K562 (cell line): ENCODE measurements at regions not wholly inside any gene's neighbourhood (a gene's known extent, or its start where the extent isn't known, plus 50 kb on each side); places are given as distances from the start of the nearest gene placed in this dataset.

Experiments
- ATAC-seq: fragments of 200-7000 bp; cut with Tn5 transposase; 3 replicates; pipeline ENCODE4 v1.9.1; 2020; ENCODE audit warnings: moderate library complexity
- BruUV-seq: library from RNA; stranded (reverse); fragments of 400-500 nt; replicated peaks from 2 replicates; lab custom pipeline; 2021; lab: Mats Ljungman, UMichigan
- CTCF ChIA-PET: fragments of 300-600 bp; formaldehyde crosslinking; extraction: SDS; loops from one replicate; lab custom pipeline; 2021; ENCODE audit warnings: low intra/inter-chr PET ratio; lab: Yijun Ruan, JAX
- POLR2A ChIA-PET: fragments of 300-600, 350-650 bp; sonication (Branson Sonifier 250); formaldehyde crosslinking; extraction: SDS; loops from one replicate; lab custom pipeline; 2021; ENCODE audit warnings: antibody characterized with exemption, inconsistent platforms; lab: Yijun Ruan, JAX
- DNase-seq, 4 experiments: peaks; one replicate each; pipeline versions ENCODE4 v3.0.0 to v3.0.0-alpha.2; 2011 to 2018; ENCODE audit warnings: low spot score in 3 of 4, mixed read lengths in 3 of 4; ENCODE audit errors: extremely low read depth in 1 of 4
- FAIRE-seq: peaks from 2 replicates; lab custom pipeline; 2011; peaks lifted over from hg19 to GRCh38; lab: Jason Lieb, UNC
- H2AFZ ChIP-seq: 2 replicates; pipeline ENCODE4 v1.6.0; 2011; ENCODE audit warnings: low read depth, low read length, control low read depth, inconsistent platforms
- H3K27ac ChIP-seq: fragments of 200-600 bp; 3 replicates; pipeline ENCODE4 v1.8.0; 2011; ENCODE audit warnings: low read depth, mild to moderate bottlenecking, control low read depth, inconsistent platforms, low read length, moderate library complexity, mixed read lengths; ENCODE audit errors: extremely low read depth
- H3K27me3 ChIP-seq, 2 experiments: fragments of 300-600 bp in 1 of 2; 2 replicates in 1 of 2; 3 replicates in 1 of 2; pipeline versions ENCODE4 v1.6.0 to v1.8.0; 2011; ENCODE audit warnings: inconsistent platforms in 2 of 2, low read length in 2 of 2, mild to moderate bottlenecking in 1 of 2, mixed read lengths in 1 of 2, moderate library complexity in 1 of 2; ENCODE audit not compliant: control insufficient read depth in 2 of 2, insufficient read depth in 2 of 2
- H3K36me3 ChIP-seq: fragments of 300-600 bp; 3 replicates; pipeline ENCODE4 v1.8.0; 2011; ENCODE audit warnings: mild to moderate bottlenecking, low read length, inconsistent platforms; ENCODE audit not compliant: control insufficient read depth, insufficient read depth
- H3K4me1 ChIP-seq, 2 experiments: fragments of 200-600 bp in 1 of 2; replicated peaks in 1 of 2; 2 replicates in 1 of 2; 3 replicates in 1 of 2; pipeline versions ENCODE4 v1.5.1 to v1.8.0; 2011; ENCODE audit warnings: inconsistent platforms in 2 of 2, low read length in 2 of 2, mild to moderate bottlenecking in 1 of 2, mixed read lengths in 1 of 2, moderate library complexity in 1 of 2; ENCODE audit not compliant: control insufficient read depth in 2 of 2, insufficient read depth in 2 of 2
- H3K4me2 ChIP-seq: 2 replicates; pipeline ENCODE4 v1.6.1; 2011; ENCODE audit warnings: low read length, control low read depth, inconsistent platforms, mixed read lengths; ENCODE audit not compliant: insufficient read depth
- H3K4me3 ChIP-seq: fragments of 200-600 bp; sonication (generic), shearing (Covaris generic); 2 replicates; pipeline ENCODE4 v1.5.1; 2016; ENCODE audit warnings: control low read depth, inconsistent platforms
- H3K79me2 ChIP-seq: fragments of 200-600 bp; 3 replicates; pipeline ENCODE4 v1.8.0; 2011; ENCODE audit warnings: low read length, inconsistent platforms; ENCODE audit not compliant: control insufficient read depth, insufficient read depth
- H3K9ac ChIP-seq, 2 experiments: 2 replicates each; pipeline versions ENCODE4 v1.6.0 to v1.6.1; 2011; ENCODE audit warnings: low read depth in 2 of 2, low read length in 2 of 2, control low read depth in 1 of 2, inconsistent platforms in 1 of 2, mild to moderate bottlenecking in 1 of 2, mixed read lengths in 1 of 2; ENCODE audit not compliant: insufficient read depth in 1 of 2
- H3K9me1 ChIP-seq: one replicate; pipeline ENCODE4 v1.6.0; 2011; ENCODE audit warnings: inconsistent platforms, mild to moderate bottlenecking, low read length, moderate library complexity; ENCODE audit not compliant: control insufficient read depth, insufficient read depth
- H3K9me3 ChIP-seq: replicated peaks from 2 replicates; pipeline ENCODE4 v1.5.1; 2011; ENCODE audit warnings: low read depth, low read length, inconsistent platforms; ENCODE audit not compliant: control insufficient read depth, insufficient read depth
- H4K20me1 ChIP-seq: replicated peaks from 2 replicates; pipeline ENCODE4 v1.6.1; 2011; ENCODE audit warnings: low read length, inconsistent platforms, mixed read lengths; ENCODE audit not compliant: control insufficient read depth, insufficient read depth
- CHD2 ChIP-seq: IDR thresholded peaks from 2 replicates; pipeline ENCODE4 v1.6.1; 2011; ENCODE audit warnings: low read depth, low read length
- STAT5B ChIP-seq: fragments of 250-450 bp; sonication (Bioruptor Pico); IDR thresholded peaks from 2 replicates; pipeline ENCODE4 v1.8.0; 2021; ENCODE audit warnings: mild to moderate bottlenecking, inconsistent platforms
- WGBS: fragments of 100-300 bp; shearing (Covaris generic); methylation state at CpG from one replicate; pipeline ENCODE4 v1.1.6; 2016; ENCODE audit warnings: low coverage, mixed read lengths; ENCODE audit not compliant: insufficient coverage; ENCODE audit errors: missing lambda C conversion rate; 5-methylcytosine and 5-hydroxymethylcytosine counted together
- in situ Hi-C: fragments of 300-500 bp; cut with MboI; formaldehyde crosslinking; loops from 4 replicates; pipeline ENCODE4 v1.15.0; 2018; ENCODE audit warnings: inconsistent platforms, mixed read lengths
- intact Hi-C: fragments of 100-400 bp; cut with micrococcal nuclease; formaldehyde crosslinking; loops from 2 replicates; pipeline ENCODE4 v1.14.2; 2022
- TF ChIP-seq, protein P1 (sequence below), 2 experiments: fragments of 150-350 bp in 1 of 2; IDR thresholded peaks; 2 replicates each; pipeline ENCODE4 v1.6.1; 2012 to 2016; ENCODE audit warnings: low read depth in 2 of 2, low read length in 2 of 2, mild to moderate bottlenecking in 1 of 2, moderate library complexity in 1 of 2
- TF ChIP-seq, protein P2 (sequence below): sonication (generic); IDR thresholded peaks from 2 replicates; pipeline ENCODE4 v1.6.1; 2016
- TF ChIP-seq, protein P3 (sequence below): fragments of 150-350 bp; IDR thresholded peaks from 2 replicates; pipeline ENCODE4 v1.6.1; 2014; ENCODE audit warnings: low read depth, mild to moderate bottlenecking, low read length, borderline replicate concordance

DNA sequence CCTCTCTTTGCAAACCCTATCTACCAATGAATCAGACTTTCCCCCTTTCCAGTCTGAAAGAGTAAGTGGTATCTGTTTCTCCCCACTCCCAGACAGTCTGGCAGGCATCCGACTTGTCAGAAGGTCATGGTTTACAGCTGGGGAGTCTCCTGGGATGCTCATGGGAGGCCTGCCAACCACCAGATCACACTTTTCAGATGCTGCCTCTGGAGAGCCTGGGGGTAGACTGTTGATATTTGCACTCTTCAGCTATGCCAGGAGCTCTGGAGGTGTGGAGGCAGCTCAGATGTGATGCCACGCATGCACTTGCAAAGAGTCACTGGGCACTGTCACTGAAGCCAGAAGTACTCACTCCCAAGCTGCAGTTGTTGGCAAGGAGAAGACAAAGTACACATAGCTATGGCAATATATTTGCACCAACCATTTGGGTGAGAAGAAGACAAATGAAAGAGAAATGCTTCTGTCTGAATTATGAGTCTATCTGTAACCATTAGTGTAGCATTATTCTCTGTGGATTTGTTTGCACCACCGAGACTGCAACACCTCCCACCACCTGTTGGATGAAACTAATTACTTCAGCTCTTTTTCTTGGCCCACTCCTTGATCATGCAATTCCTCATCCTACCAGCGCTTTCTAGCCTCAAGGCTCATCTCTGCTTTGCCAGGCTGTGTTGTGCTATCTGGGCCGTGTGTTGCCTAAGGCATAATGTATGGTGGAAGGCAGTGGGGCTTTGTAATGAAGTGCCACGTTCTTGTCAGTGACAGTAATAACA is 133.0 kb upstream of the SPAG17 start:
- Histone ChIP-seq H3K36me3 (no peaks in the 10 kb centered on the region), H4K20me1 (no peaks in the 10 kb centered on the region), H3K9me1 (no peaks in the 10 kb centered on the region), H3K4me1 (no peaks in the 10 kb centered on the region), H3K4me3 (no peak overlapping the region), H3K27me3 (no peaks in the 10 kb centered on the region), H3K4me2 (no peak overlapping the region), H3K79me2 (no peaks in the 10 kb centered on the region), H3K9me3 (no peaks in the 10 kb centered on the region), H3K9ac (no peak overlapping the region), H2AFZ (no peak overlapping the region), H3K27ac (no peak overlapping the region)
- WGBS, result 0% methylated on average over 6 of the region's 6 CpGs
- POLR2A ChIA-PET, result no interaction called here
- no peak for TF ChIP-seq STAT5B
- ATAC-seq (no peak), FAIRE-seq (no peak), DNase-seq (no peak)
- intact Hi-C loops, result no loop called here
- CTCF ChIA-PET, result no interaction called here
- in situ Hi-C loops, result no loop called here
- no TSS peak for BruUV-seq

DNA sequence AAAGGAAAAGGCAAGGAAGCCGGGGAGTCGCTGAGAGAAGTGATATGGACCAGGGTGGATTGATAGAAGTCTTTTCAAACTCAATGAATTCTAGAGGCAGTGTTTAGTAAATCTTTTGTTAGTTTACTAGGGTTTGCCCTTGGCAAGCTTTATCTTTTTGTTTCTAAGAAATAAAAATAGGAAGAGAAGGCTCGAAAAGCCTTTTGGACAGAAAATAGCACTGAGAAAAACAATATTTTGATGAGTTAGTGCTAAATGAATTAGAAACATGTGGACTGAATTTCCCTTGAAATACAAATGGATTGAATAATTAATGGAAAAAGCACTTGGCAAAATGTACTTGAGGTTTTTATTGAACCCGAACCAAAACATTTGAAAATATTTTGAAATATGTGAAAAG is 121.8 kb upstream of the SPAG17 start:
- no peaks in the 10 kb centered on the region for H3K9me1 ChIP-seq
- 4% methylated on average over 4 of the region's 4 CpGs for WGBS
- H3K4me1 ChIP-seq, result no peaks in the 10 kb centered on the region
- H3K27me3 ChIP-seq, result no peaks in the 10 kb centered on the region
- H4K20me1 ChIP-seq, result no peaks in the 10 kb centered on the region
- ChIA-PET CTCF (no interaction called here), POLR2A (no interaction called here)
- no peak overlapping the region for H3K27ac ChIP-seq
- H3K79me2 ChIP-seq, result no peaks in the 10 kb centered on the region
- H3K4me3 ChIP-seq, result no peak overlapping the region
- BruUV-seq, result no TSS peak
- H3K9ac ChIP-seq, result no peak overlapping the region
- H3K9me3 ChIP-seq, result no peaks in the 10 kb centered on the region
- no peaks in the 10 kb centered on the region for H3K36me3 ChIP-seq
- H2AFZ ChIP-seq, result no peak overlapping the region
- ATAC-seq (no peak), DNase-seq (no peak), FAIRE-seq (no peak)
- in situ Hi-C loops (no loop called here), intact Hi-C loops (no loop called here)
- no peak overlapping the region for H3K4me2 ChIP-seq
- TF ChIP-seq, protein P1, sequence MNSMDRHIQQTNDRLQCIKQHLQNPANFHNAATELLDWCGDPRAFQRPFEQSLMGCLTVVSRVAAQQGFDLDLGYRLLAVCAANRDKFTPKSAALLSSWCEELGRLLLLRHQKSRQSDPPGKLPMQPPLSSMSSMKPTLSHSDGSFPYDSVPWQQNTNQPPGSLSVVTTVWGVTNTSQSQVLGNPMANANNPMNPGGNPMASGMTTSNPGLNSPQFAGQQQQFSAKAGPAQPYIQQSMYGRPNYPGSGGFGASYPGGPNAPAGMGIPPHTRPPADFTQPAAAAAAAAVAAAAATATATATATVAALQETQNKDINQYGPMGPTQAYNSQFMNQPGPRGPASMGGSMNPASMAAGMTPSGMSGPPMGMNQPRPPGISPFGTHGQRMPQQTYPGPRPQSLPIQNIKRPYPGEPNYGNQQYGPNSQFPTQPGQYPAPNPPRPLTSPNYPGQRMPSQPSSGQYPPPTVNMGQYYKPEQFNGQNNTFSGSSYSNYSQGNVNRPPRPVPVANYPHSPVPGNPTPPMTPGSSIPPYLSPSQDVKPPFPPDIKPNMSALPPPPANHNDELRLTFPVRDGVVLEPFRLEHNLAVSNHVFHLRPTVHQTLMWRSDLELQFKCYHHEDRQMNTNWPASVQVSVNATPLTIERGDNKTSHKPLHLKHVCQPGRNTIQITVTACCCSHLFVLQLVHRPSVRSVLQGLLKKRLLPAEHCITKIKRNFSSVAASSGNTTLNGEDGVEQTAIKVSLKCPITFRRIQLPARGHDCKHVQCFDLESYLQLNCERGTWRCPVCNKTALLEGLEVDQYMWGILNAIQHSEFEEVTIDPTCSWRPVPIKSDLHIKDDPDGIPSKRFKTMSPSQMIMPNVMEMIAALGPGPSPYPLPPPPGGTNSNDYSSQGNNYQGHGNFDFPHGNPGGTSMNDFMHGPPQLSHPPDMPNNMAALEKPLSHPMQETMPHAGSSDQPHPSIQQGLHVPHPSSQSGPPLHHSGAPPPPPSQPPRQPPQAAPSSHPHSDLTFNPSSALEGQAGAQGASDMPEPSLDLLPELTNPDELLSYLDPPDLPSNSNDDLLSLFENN (IDR thresholded peaks at IDR 0.05; ENCODE audit: low read depth in 2 of 2, low read length in 2 of 2), result no peak
- TF ChIP-seq, protein P2, sequence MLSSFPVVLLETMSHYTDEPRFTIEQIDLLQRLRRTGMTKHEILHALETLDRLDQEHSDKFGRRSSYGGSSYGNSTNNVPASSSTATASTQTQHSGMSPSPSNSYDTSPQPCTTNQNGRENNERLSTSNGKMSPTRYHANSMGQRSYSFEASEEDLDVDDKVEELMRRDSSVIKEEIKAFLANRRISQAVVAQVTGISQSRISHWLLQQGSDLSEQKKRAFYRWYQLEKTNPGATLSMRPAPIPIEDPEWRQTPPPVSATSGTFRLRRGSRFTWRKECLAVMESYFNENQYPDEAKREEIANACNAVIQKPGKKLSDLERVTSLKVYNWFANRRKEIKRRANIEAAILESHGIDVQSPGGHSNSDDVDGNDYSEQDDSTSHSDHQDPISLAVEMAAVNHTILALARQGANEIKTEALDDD, result no peak
- no peak for TF ChIP-seq CHD2
- TF ChIP-seq, protein P3, sequence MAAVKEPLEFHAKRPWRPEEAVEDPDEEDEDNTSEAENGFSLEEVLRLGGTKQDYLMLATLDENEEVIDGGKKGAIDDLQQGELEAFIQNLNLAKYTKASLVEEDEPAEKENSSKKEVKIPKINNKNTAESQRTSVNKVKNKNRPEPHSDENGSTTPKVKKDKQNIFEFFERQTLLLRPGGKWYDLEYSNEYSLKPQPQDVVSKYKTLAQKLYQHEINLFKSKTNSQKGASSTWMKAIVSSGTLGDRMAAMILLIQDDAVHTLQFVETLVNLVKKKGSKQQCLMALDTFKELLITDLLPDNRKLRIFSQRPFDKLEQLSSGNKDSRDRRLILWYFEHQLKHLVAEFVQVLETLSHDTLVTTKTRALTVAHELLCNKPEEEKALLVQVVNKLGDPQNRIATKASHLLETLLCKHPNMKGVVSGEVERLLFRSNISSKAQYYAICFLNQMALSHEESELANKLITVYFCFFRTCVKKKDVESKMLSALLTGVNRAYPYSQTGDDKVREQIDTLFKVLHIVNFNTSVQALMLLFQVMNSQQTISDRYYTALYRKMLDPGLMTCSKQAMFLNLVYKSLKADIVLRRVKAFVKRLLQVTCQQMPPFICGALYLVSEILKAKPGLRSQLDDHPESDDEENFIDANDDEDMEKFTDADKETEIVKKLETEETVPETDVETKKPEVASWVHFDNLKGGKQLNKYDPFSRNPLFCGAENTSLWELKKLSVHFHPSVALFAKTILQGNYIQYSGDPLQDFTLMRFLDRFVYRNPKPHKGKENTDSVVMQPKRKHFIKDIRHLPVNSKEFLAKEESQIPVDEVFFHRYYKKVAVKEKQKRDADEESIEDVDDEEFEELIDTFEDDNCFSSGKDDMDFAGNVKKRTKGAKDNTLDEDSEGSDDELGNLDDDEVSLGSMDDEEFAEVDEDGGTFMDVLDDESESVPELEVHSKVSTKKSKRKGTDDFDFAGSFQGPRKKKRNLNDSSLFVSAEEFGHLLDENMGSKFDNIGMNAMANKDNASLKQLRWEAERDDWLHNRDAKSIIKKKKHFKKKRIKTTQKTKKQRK, result no peak
